B cell (primary cell): ENCODE measurements at regions not wholly inside any gene's neighbourhood (a gene's known extent, or its start where the extent isn't known, plus 50 kb on each side); places are given as distances from the start of the nearest gene placed in this dataset.

Experiments
- ATAC-seq: fragments of 200-7000 bp; cut with Tn5 transposase; one replicate; pipeline ENCODE4 v1.10.0; 2021; ENCODE audit warnings: low read depth, mild to moderate bottlenecking, moderate number of reproducible peaks, moderate library complexity
- CTCF ChIA-PET: fragments of 350-600 bp; sonication (Branson Sonifier 250); formaldehyde crosslinking; loops from one replicate; lab custom pipeline; 2021; ENCODE audit warnings: antibody characterized with exemption, inconsistent platforms; lab: Charles Lee
- POLR2A ChIA-PET: fragments of 350-600 bp; sonication (Branson Sonifier 250); formaldehyde crosslinking; loops from one replicate; lab custom pipeline; 2021; ENCODE audit warnings: antibody characterized with exemption; lab: Charles Lee
- DNase-seq: peaks from one replicate; pipeline ENCODE4 v3.0.0; 2013
- H2AFZ ChIP-seq: 2 replicates; pipeline ENCODE4 v1.6.1; 2012; ENCODE audit warnings: mild to moderate bottlenecking, low read depth, low read length; ENCODE audit not compliant: insufficient read depth, poor library complexity, severe bottlenecking
- H3K27ac ChIP-seq, 2 donors: 1 replicate in 1 of 2; 2 replicates in 1 of 2; pipeline ENCODE4 v1.5.1; 2012 to 2013; ENCODE audit warnings: low read length in 2 of 2, mild to moderate bottlenecking in 2 of 2, moderate library complexity in 1 of 2
- H3K27me3 ChIP-seq, 4 experiments: fragments of 200-600 bp in 1 of 4; sonication (generic) in 1 of 4; replicated peaks in 1 of 4; 1 replicate in 2 of 4; 2 replicates in 2 of 4; pipeline versions ENCODE4 v1.6.1 to v1.7.0; 2013 to 2016; ENCODE audit warnings: low read length in 3 of 4, mild to moderate bottlenecking in 2 of 4, mixed read lengths in 1 of 4, moderate library complexity in 1 of 4; ENCODE audit not compliant: insufficient read depth in 4 of 4, control insufficient read depth in 3 of 4; ENCODE audit errors: control extremely low read depth in 1 of 4
- H3K36me3 ChIP-seq, 2 experiments: replicated peaks in 1 of 2; 1 replicate in 1 of 2; 2 replicates in 1 of 2; pipeline versions ENCODE4 v1.6.1 to v1.7.1; 2013; ENCODE audit warnings: low read length in 1 of 2; ENCODE audit not compliant: insufficient read depth in 2 of 2, control insufficient read depth in 1 of 2; ENCODE audit errors: control extremely low read depth in 1 of 2, extremely low read depth in 1 of 2
- H3K4me1 ChIP-seq, 2 donors: fragments of 200-600 bp in 1 of 2; sonication (generic) in 1 of 2; 1 replicate in 1 of 2; 2 replicates in 1 of 2; pipeline versions ENCODE4 v1.5.1 to v1.6.1; 2013 to 2017; ENCODE audit warnings: low read length in 2 of 2; ENCODE audit not compliant: control insufficient read depth in 2 of 2, insufficient read depth in 2 of 2
- H3K4me2 ChIP-seq: replicated peaks from 2 replicates; pipeline ENCODE3; 2012; ENCODE audit warnings: mild to moderate bottlenecking, low read depth, low read length; ENCODE audit not compliant: poor library complexity, severe bottlenecking
- H3K4me3 ChIP-seq, 5 experiments: fragments of 200-600 bp in 1 of 5; sonication (generic) in 1 of 5; 1 replicate in 3 of 5; 2 replicates in 2 of 5; pipeline versions ENCODE4 v1.5.1 to v1.7.0; 2011 to 2016; ENCODE audit warnings: low read length in 4 of 5, mild to moderate bottlenecking in 4 of 5, low read depth in 2 of 5, control low read depth in 1 of 5, moderate library complexity in 1 of 5; ENCODE audit not compliant: insufficient read depth in 1 of 5; ENCODE audit errors: control extremely low read depth in 1 of 5, extremely low read depth in 1 of 5
- H3K79me2 ChIP-seq: fragments of 200-600 bp; sonication (generic); one replicate; pipeline ENCODE4 v1.6.0; 2016; ENCODE audit warnings: low read length; ENCODE audit not compliant: control insufficient read depth, insufficient read depth
- H3K9ac ChIP-seq: fragments of 200-600 bp; sonication (generic); 2 replicates; pipeline ENCODE4 v1.6.1; 2017; ENCODE audit warnings: mild to moderate bottlenecking, low read length, moderate library complexity
- H3K9me3 ChIP-seq, 3 donors: one replicate each; pipeline versions ENCODE4 v1.6.1 to v1.7.1; 2013; ENCODE audit warnings: low read length in 2 of 3; ENCODE audit not compliant: control insufficient read depth in 2 of 3, insufficient read depth in 1 of 3; ENCODE audit errors: control extremely low read depth in 1 of 3
- H4K20me1 ChIP-seq: 2 replicates; pipeline ENCODE4 v1.6.0; 2012; ENCODE audit warnings: mild to moderate bottlenecking, low read length; ENCODE audit not compliant: insufficient read depth, control insufficient read depth, poor library complexity, severe bottlenecking
- H3K27ac Mint-ChIP-seq: one replicate; pipeline ENCODE4 v1.8.0; 2021; ENCODE audit warnings: mixed read lengths
- H3K27me3 Mint-ChIP-seq: one replicate; pipeline ENCODE4 v1.8.0; 2021; ENCODE audit warnings: mixed read lengths
- H3K4me1 Mint-ChIP-seq: one replicate; pipeline ENCODE4 v1.8.0; 2021; ENCODE audit warnings: mixed read lengths
- H3K4me3 Mint-ChIP-seq: one replicate; pipeline ENCODE4 v1.8.0; 2021; ENCODE audit warnings: mixed read lengths
- H3K9me3 Mint-ChIP-seq: one replicate; pipeline ENCODE4 v1.8.0; 2022; ENCODE audit warnings: mixed read lengths; ENCODE audit not compliant: insufficient read depth
- CTCF ChIP-seq: fragments of 200-600 bp; IDR thresholded peaks from one replicate; pipeline ENCODE4 v1.8.0; 2022; ENCODE audit warnings: antibody characterized with exemption, mild to moderate bottlenecking
- EZH2 ChIP-seq: IDR thresholded peaks from 2 replicates; pipeline ENCODE4 v1.6.1; 2012; ENCODE audit warnings: borderline replicate concordance, low read depth, mild to moderate bottlenecking, moderate library complexity, low read length; ENCODE audit not compliant: insufficient read depth, poor library complexity, severe bottlenecking
- WGBS: methylation state at CpG from one replicate; pipeline ENCODE4 v1.1.5; 2013; ENCODE audit warnings: missing lambda C conversion rate; ENCODE audit not compliant: insufficient coverage; 5-methylcytosine and 5-hydroxymethylcytosine counted together
- intact Hi-C: fragments of 100-400 bp; cut with micrococcal nuclease; formaldehyde crosslinking; loops from one replicate; pipeline ENCODE4 v1.10.0; 2022

GRCh38 chr18:10261344-10262276, 192.8 kb upstream of the APCDD1 start:
- Mint-ChIP-seq H3K9me3 (no peaks in the 10 kb centered on the region), H3K4me1 (peaks cover 49% of the 10 kb centered on the region), H3K27me3 (no peaks in the 10 kb centered on the region), H3K27ac (no peak overlapping the region), H3K4me3 (peak overlapping the region; percentile 1)
- Histone ChIP-seq H3K4me2 (peak overlapping the region; percentile 17), H2AFZ (peak overlapping the region; percentile 32), H4K20me1 (no peaks in the 10 kb centered on the region), H3K9me3 (no peaks in the 10 kb centered on the region), H3K27ac (no peak overlapping the region), H3K36me3 (no peaks in the 10 kb centered on the region), H3K4me1 (peaks cover 30 to 43% of the 10 kb centered on the region in 2 donors), H3K4me3 (no peak overlapping the region), H3K79me2 (no peaks in the 10 kb centered on the region), H3K9ac (no peak overlapping the region), H3K27me3 (no peaks in the 10 kb centered on the region)
- DNase-seq (no peak), ATAC-seq (no peak)
- intact Hi-C loops = no loop called here
- 100% methylated on average over 2 of the region's 5 CpGs for WGBS
- ChIA-PET CTCF (no interaction called here), POLR2A (no interaction called here)
- TF ChIP-seq EZH2 = no peak

- DNase-seq (no peak), ATAC-seq (no peak)
- ChIA-PET CTCF (no interaction called here), POLR2A (no interaction called here)
- no peak overlapping the region for H3K27ac Mint-ChIP-seq
- no peak overlapping the region for H3K4me3 ChIP-seq
- 73% methylated on average over 7 of the region's 9 CpGs for WGBS
- H3K4me1 ChIP-seq = peaks cover 30 to 43% of the 10 kb centered on the region in 2 donors
- H4K20me1 ChIP-seq = no peaks in the 10 kb centered on the region
- H3K4me1 Mint-ChIP-seq = peaks cover 49% of the 10 kb centered on the region
- no peaks in the 10 kb centered on the region for H3K36me3 ChIP-seq
- intact Hi-C loops = no loop called here
- no peak for TF ChIP-seq EZH2
- no peak for TF ChIP-seq CTCF
- no peaks in the 10 kb centered on the region for H3K27me3 ChIP-seq
- H2AFZ ChIP-seq = no peak overlapping the region
- H3K4me2 ChIP-seq = no peak overlapping the region
- no peaks in the 10 kb centered on the region for H3K27me3 Mint-ChIP-seq
- no peak overlapping the region for H3K27ac ChIP-seq
- H3K79me2 ChIP-seq = no peaks in the 10 kb centered on the region
- H3K9me3 Mint-ChIP-seq = no peaks in the 10 kb centered on the region
- H3K9ac ChIP-seq = no peak overlapping the region
- no peaks in the 10 kb centered on the region for H3K9me3 ChIP-seq
- H3K4me3 Mint-ChIP-seq = no peak overlapping the region
Measured at GRCh38 chr18:10262566-10262965, 191.9 kb upstream of the APCDD1 start.
